ENCODE measurements at regions not wholly inside any gene's neighbourhood (a gene's known extent, or its start where the extent isn't known, plus 50 kb on each side); places are given as distances from the start of the nearest gene placed in this dataset.

GRCh38 chr16:8397223-8397622, 193.1 kb downstream of the TMEM114 start:
- TF ChIP-seq CTCF (IDR thresholded peaks at IDR 0.05) (no peak), POLR2A (IDR thresholded peaks at IDR 0.05) (no peak)
